GM19467 (cell line): ENCODE measurements at regions not wholly inside any gene's neighbourhood (a gene's known extent, or its start where the extent isn't known, plus 50 kb on each side); places are given as distances from the start of the nearest gene placed in this dataset.
"Not testable (repeated sequence)": the region's sequence is repeated elsewhere in the genome, so short reads cannot be mapped to it uniquely, and the experiment has no call there.

Experiments used
- ATAC-seq: cut with Tn5 transposase; IDR thresholded peaks from one replicate; pipeline ENCODE4 v1.9.1; 2021; ENCODE audit warnings: mild to moderate bottlenecking, moderate library complexity; ENCODE audit not compliant: unreplicated experiment

- no peak for ATAC-seq
Measured at GRCh38 chr5:71821029-71821428, 102.0 kb downstream of the CARTPT start.

- not testable (repeated sequence) for ATAC-seq
Measured at GRCh38 chr5:71822065-71822464, 103.0 kb downstream of the CARTPT start.

- ATAC-seq = no peak
Measured at GRCh38 chr5:71825992-71826391, 106.9 kb downstream of the CARTPT start.

- ATAC-seq = no peak
Measured at GRCh38 chr5:71828291-71829040, 109.4 kb downstream of the CARTPT start.

- ATAC-seq = no peak
Measured at GRCh38 chr5:71829206-71829605, 110.1 kb downstream of the CARTPT start.

GRCh38 chr5:71830681-71831539, 111.8 kb downstream of the CARTPT start:
- ATAC-seq = no peak

GRCh38 chr5:71832812-71833715, 114.0 kb downstream of the CARTPT start:
- ATAC-seq = no peak

- no peak for ATAC-seq
Measured at GRCh38 chr5:71834601-71835000, 115.5 kb downstream of the CARTPT start.

GRCh38 chr5:71836084-71836483, 117.0 kb downstream of the CARTPT start:
- ATAC-seq = no peak

- ATAC-seq = no peak
Measured at GRCh38 chr5:71836559-71837112, 117.6 kb downstream of the CARTPT start.

- no peak for ATAC-seq
Measured at GRCh38 chr5:71838286-71838685, 119.2 kb downstream of the CARTPT start.

- ATAC-seq = no peak
Measured at GRCh38 chr5:71839096-71839884, 120.2 kb downstream of the CARTPT start.

- no peak for ATAC-seq
Measured at GRCh38 chr5:71841107-71841506, 122.0 kb downstream of the CARTPT start.

GRCh38 chr5:71843111-71843510, 124.0 kb downstream of the CARTPT start:
- ATAC-seq = no peak

GRCh38 chr5:71844862-71845261, 125.8 kb downstream of the CARTPT start:
- ATAC-seq = no peak

- ATAC-seq = no peak
Measured at GRCh38 chr5:71859515-71859914, 140.4 kb downstream of the CARTPT start.

GRCh38 chr5:71860048-71860447, 141.0 kb downstream of the CARTPT start:
- ATAC-seq = no peak

GRCh38 chr5:71861682-71862081, 142.6 kb downstream of the CARTPT start:
- ATAC-seq = no peak

- no peak for ATAC-seq
Measured at GRCh38 chr5:71862087-71862486, 143.0 kb downstream of the CARTPT start.

GRCh38 chr5:71862507-71863060, 143.5 kb downstream of the CARTPT start:
- no peak for ATAC-seq
